CD8-positive, alpha-beta memory T cell (primary cell): ENCODE measurements at regions not wholly inside any gene's neighbourhood (a gene's known extent, or its start where the extent isn't known, plus 50 kb on each side); places are given as distances from the start of the nearest gene placed in this dataset.

Experiments
- CTCF ChIA-PET: fragments of 350-600 bp; sonication (Branson Sonifier 250); formaldehyde crosslinking; loops from one replicate; lab custom pipeline; 2021; ENCODE audit warnings: antibody characterized with exemption; lab: Charles Lee
- POLR2A ChIA-PET: fragments of 350-600 bp; sonication (Branson Sonifier 250); formaldehyde crosslinking; loops from one replicate; lab custom pipeline; 2021; ENCODE audit warnings: antibody characterized with exemption; lab: Charles Lee
- DNase-seq, 5 donors: peaks; one replicate each; pipeline versions ENCODE4 v3.0.0 to v3.0.0-alpha.2; 2020 to 2022; ENCODE audit warnings: mixed read lengths in 1 of 5
- H3K27ac ChIP-seq: one replicate; pipeline ENCODE4 v1.7.0; 2013; ENCODE audit warnings: low read depth, mild to moderate bottlenecking, low read length, moderate library complexity
- H3K27me3 ChIP-seq: 2 replicates; pipeline ENCODE4 v1.7.0; 2013; ENCODE audit warnings: low read length, mild to moderate bottlenecking; ENCODE audit not compliant: insufficient read depth, poor library complexity, severe bottlenecking
- H3K36me3 ChIP-seq: 2 replicates; pipeline ENCODE4 v1.7.0; 2013; ENCODE audit warnings: mild to moderate bottlenecking, low read length, moderate library complexity; ENCODE audit not compliant: insufficient read depth
- H3K4me1 ChIP-seq: 2 replicates; pipeline ENCODE4 v1.7.0; 2013; ENCODE audit warnings: mild to moderate bottlenecking, low read length, moderate library complexity; ENCODE audit not compliant: insufficient read depth
- H3K4me3 ChIP-seq: 2 replicates; pipeline ENCODE4 v1.7.0; 2013; ENCODE audit warnings: mild to moderate bottlenecking, low read length
- H3K9me3 ChIP-seq: 2 replicates; pipeline ENCODE4 v1.7.0; 2013; ENCODE audit warnings: mild to moderate bottlenecking, low read length
- H3K27ac Mint-ChIP-seq, 8 donors: one replicate each; pipeline ENCODE4 v1.8.0; 2020 to 2021; ENCODE audit warnings: mixed read lengths in 8 of 8, mild to moderate bottlenecking in 6 of 8, inconsistent platforms in 3 of 8, moderate library complexity in 3 of 8
- H3K27me3 Mint-ChIP-seq, 2 donors: one replicate each; pipeline ENCODE4 v1.8.0; 2020 to 2021; ENCODE audit warnings: mixed read lengths in 2 of 2, mild to moderate bottlenecking in 1 of 2, moderate library complexity in 1 of 2
- H3K36me3 Mint-ChIP-seq, 3 donors: one replicate each; pipeline ENCODE4 v1.8.0; 2020 to 2021; ENCODE audit warnings: mixed read lengths in 3 of 3, inconsistent platforms in 1 of 3, mild to moderate bottlenecking in 1 of 3
- H3K4me1 Mint-ChIP-seq, 3 donors: one replicate each; pipeline ENCODE4 v1.8.0; 2020 to 2021; ENCODE audit warnings: mixed read lengths in 3 of 3, inconsistent platforms in 1 of 3, mild to moderate bottlenecking in 1 of 3
- H3K4me3 Mint-ChIP-seq, 7 donors: one replicate each; pipeline ENCODE4 v1.8.0; 2020 to 2021; ENCODE audit warnings: mixed read lengths in 7 of 7, mild to moderate bottlenecking in 6 of 7, moderate library complexity in 4 of 7, inconsistent platforms in 2 of 7
- H3K9me3 Mint-ChIP-seq, 5 donors: one replicate each; pipeline ENCODE4 v1.8.0; 2020 to 2022; ENCODE audit warnings: mixed read lengths in 5 of 5, mild to moderate bottlenecking in 3 of 5, moderate library complexity in 2 of 5, inconsistent platforms in 1 of 5

DNA sequence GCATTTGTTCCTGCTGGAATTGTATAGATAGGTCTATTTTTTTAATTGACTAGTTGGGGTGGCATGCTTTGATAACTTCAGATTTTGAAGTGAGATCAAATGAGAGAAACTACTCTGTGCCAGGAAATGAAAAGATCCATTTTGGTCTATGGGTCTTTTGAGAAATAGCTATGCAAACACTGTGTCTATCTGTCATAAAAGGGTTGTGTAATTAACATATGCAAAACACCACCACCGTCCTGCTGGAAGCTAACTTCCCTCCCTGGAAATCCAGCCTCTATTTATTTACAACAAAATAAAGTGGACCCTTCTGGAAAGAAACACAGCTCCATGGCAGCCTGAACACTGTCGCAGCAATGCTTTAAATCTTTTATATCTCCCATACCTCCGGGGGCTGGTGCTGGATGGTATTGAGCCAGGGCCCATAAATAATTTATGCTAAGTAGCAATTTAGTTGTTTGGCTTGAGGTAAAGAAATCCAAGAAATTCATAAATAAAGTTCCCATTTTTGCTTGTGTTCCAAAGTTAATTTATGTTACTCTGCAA is 244.2 kb upstream of the POU3F2 start:
- Histone ChIP-seq H3K27me3 (no peaks in the 10 kb centered on the region), H3K9me3 (no peaks in the 10 kb centered on the region), H3K4me3 (no peak overlapping the region), H3K36me3 (no peaks in the 10 kb centered on the region), H3K27ac (no peak overlapping the region), H3K4me1 (no peaks in the 10 kb centered on the region)
- Mint-ChIP-seq H3K27ac (no peak overlapping the region), H3K36me3 (no peaks in the 10 kb centered on the region), H3K9me3 (peaks cover 0 to 2% (median 0%) of the 10 kb centered on the region in 5 donors), H3K4me3 (no peak overlapping the region), H3K4me1 (no peaks in the 10 kb centered on the region), H3K27me3 (peaks cover 0 to 4% of the 10 kb centered on the region in 2 donors)
- no peak for DNase-seq
- POLR2A ChIA-PET, result no interaction called here
- CTCF ChIA-PET, result no interaction called here

DNA sequence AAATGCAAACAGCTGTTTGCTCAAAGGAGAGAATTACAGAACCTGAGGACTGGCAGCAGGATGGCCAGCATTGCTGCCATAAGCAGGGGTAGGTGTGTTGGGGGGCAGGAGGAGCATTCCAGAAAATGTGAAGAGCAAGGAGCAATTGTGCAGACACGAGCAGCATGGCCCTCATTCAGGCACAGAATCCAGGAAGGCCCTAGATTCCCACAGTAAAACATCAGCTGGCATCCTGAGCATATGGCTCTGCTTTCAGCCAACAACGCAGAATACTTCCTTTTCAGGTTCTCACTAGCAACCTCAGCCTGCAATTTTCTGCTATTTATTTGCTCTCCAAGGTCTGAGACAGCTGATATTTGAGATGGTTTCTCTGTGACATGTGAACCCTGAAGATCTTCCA is 243.4 kb upstream of the POU3F2 start:
- DNase-seq, result no peak
- Histone ChIP-seq H3K4me3 (no peak overlapping the region), H3K27me3 (no peaks in the 10 kb centered on the region), H3K4me1 (no peaks in the 10 kb centered on the region), H3K36me3 (no peaks in the 10 kb centered on the region), H3K27ac (no peak overlapping the region), H3K9me3 (no peaks in the 10 kb centered on the region)
- ChIA-PET POLR2A (no interaction called here), CTCF (no interaction called here)
- Mint-ChIP-seq H3K27ac (no peak overlapping the region), H3K4me1 (no peaks in the 10 kb centered on the region), H3K27me3 (peaks cover 0 to 4% of the 10 kb centered on the region in 2 donors), H3K4me3 (no peak overlapping the region), H3K9me3 (peaks cover 0 to 2% (median 0%) of the 10 kb centered on the region in 5 donors), H3K36me3 (no peaks in the 10 kb centered on the region)

DNA sequence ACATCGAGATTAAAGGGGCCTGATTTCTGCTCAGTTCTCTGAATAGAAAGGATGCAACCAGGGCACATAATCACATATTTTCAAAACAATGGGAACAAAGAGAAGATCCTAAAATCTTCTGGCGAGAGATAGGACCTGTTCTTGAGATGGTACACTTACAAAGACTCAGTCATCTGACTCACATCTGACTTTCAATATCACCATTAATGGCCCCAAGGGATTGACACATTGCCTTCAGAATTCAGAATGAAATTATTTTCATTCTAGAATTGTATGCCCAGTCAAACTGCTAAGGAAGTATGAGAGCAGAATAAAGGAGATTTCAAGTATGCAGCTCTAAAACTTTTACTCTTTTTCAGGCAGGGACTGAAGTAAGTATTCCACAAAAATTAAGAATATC is 240.7 kb upstream of the POU3F2 start:
- CTCF ChIA-PET, result no interaction called here
- H3K4me3 ChIP-seq, result no peak overlapping the region
- no peak overlapping the region for H3K27ac ChIP-seq
- Mint-ChIP-seq H3K27me3 (no peaks in the 10 kb centered on the region), H3K27ac (no peak overlapping the region), H3K4me3 (no peak overlapping the region), H3K36me3 (no peaks in the 10 kb centered on the region), H3K9me3 (peaks cover 0 to 3% (median 0%) of the 10 kb centered on the region in 5 donors), H3K4me1 (no peaks in the 10 kb centered on the region)
- no peaks in the 10 kb centered on the region for H3K27me3 ChIP-seq
- POLR2A ChIA-PET, result no interaction called here
- no peaks in the 10 kb centered on the region for H3K36me3 ChIP-seq
- H3K9me3 ChIP-seq, result no peaks in the 10 kb centered on the region
- no peak for DNase-seq
- H3K4me1 ChIP-seq, result no peaks in the 10 kb centered on the region

DNA sequence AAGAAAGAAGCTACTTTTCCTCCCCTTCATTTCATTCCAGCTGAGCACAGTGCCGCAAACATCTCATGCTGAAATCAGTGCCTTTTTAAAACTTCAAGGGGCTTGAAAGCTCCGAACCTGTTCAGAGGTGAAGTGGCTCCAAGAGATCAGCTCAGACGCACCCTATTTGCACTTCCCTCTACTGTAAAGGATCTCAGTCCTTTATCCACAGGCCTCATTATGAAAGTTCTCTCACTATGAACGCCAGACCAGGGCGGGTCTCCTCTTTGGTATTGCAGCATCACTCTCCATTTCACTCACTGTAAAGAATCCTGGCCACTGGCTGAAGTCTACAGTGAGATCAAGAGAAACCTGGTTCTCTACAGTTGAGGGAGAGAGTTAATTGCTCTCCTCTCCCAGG is 232.7 kb upstream of the POU3F2 start:
- CTCF ChIA-PET, result no interaction called here

DNA sequence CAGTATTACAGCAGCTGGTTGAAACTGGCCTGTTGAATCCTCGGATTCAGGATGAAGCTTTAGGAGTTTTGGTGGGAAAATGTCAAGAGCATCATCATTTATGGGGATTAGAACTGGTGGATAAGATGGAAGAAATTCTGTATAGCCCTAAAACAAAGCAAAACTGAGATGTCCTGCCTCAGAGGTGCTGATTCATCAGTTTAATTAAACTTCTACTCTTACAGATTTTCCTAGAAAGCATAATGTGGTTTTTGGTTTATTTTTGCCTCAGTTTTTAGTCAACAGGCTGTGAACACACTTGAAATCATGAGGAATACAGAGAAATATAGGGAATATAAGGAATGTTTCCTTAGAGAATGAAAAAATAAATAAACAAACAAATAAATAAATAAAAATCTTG is 228.7 kb upstream of the POU3F2 start:
- CTCF ChIA-PET, result no interaction called here
- no peak overlapping the region for H3K27ac Mint-ChIP-seq
- Histone ChIP-seq H3K4me3 (no peak overlapping the region), H3K9me3 (no peaks in the 10 kb centered on the region), H3K4me1 (no peaks in the 10 kb centered on the region), H3K36me3 (no peaks in the 10 kb centered on the region), H3K27ac (no peak overlapping the region), H3K27me3 (no peaks in the 10 kb centered on the region)
- peaks cover 0 to 10% (median 0%) of the 10 kb centered on the region in 5 donors for H3K9me3 Mint-ChIP-seq
- DNase-seq, result no peak
- no peak overlapping the region for H3K4me3 Mint-ChIP-seq
- H3K4me1 Mint-ChIP-seq, result no peaks in the 10 kb centered on the region
- H3K36me3 Mint-ChIP-seq, result no peaks in the 10 kb centered on the region
- POLR2A ChIA-PET, result no interaction called here
- no peaks in the 10 kb centered on the region for H3K27me3 Mint-ChIP-seq

More for the DNA sequence above, 232.7 kb upstream of the POU3F2 start:
- H3K4me1 ChIP-seq, result no peaks in the 10 kb centered on the region
- no peaks in the 10 kb centered on the region for H3K36me3 ChIP-seq
- H3K27ac ChIP-seq, result no peak overlapping the region
- H3K9me3 ChIP-seq, result no peaks in the 10 kb centered on the region
- no peaks in the 10 kb centered on the region for H3K4me1 Mint-ChIP-seq
- no peaks in the 10 kb centered on the region for H3K36me3 Mint-ChIP-seq
- H3K9me3 Mint-ChIP-seq, result peaks cover 0 to 6% (median 0%) of the 10 kb centered on the region in 5 donors
- no peaks in the 10 kb centered on the region for H3K27me3 ChIP-seq
- no peak overlapping the region for H3K27ac Mint-ChIP-seq
- H3K27me3 Mint-ChIP-seq, result no peaks in the 10 kb centered on the region
- no peak overlapping the region for H3K4me3 Mint-ChIP-seq
- H3K4me3 ChIP-seq, result no peak overlapping the region
- DNase-seq, result no peak
- POLR2A ChIA-PET, result no interaction called here

DNA sequence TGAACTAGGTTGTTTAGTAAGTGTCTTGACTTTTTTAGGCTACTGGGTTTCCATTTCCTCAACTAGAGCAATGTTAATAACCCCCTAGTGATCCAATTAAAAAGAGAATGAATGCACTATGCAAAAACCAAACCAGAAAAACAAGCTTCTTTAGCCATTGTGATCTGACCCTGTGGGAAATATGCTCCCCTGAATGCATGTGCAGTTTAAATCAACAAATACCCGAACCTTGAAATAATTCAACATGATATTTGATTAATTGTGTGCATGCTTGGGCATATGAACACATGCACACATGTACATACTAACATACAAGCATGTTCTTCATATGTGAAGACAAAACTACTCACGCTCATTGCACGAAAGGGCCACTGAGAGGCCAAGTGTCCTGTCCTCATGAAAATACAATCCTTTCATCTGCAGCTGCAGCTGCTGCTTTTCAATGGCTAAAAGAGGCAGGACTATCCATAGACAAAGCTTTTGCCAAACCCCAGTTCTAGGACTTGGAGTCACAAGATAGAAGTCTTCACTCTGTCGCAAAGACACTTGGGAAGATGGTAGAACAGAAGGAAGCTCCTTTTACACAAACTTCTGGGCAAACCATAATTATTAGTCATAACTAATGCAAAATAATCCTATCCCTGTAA is 207.1 kb upstream of the POU3F2 start:
- Mint-ChIP-seq H3K9me3 (peaks cover 0 to 4% (median 0%) of the 10 kb centered on the region in 5 donors), H3K27ac (no peak overlapping the region), H3K36me3 (no peaks in the 10 kb centered on the region), H3K27me3 (no peaks in the 10 kb centered on the region), H3K4me1 (no peaks in the 10 kb centered on the region), H3K4me3 (no peak overlapping the region)
- no peak overlapping the region for H3K4me3 ChIP-seq
- H3K9me3 ChIP-seq, result no peaks in the 10 kb centered on the region
- H3K4me1 ChIP-seq, result no peaks in the 10 kb centered on the region
- no peaks in the 10 kb centered on the region for H3K27me3 ChIP-seq
- DNase-seq, result no peak
- POLR2A ChIA-PET, result no interaction called here
- no peaks in the 10 kb centered on the region for H3K36me3 ChIP-seq
- CTCF ChIA-PET, result interaction anchor here (1.4 kb wide), 1 partner anchor 29 kb away, joined by 3 read pairs; no protein-coding TSS in a partner anchor
- no peak overlapping the region for H3K27ac ChIP-seq

DNA sequence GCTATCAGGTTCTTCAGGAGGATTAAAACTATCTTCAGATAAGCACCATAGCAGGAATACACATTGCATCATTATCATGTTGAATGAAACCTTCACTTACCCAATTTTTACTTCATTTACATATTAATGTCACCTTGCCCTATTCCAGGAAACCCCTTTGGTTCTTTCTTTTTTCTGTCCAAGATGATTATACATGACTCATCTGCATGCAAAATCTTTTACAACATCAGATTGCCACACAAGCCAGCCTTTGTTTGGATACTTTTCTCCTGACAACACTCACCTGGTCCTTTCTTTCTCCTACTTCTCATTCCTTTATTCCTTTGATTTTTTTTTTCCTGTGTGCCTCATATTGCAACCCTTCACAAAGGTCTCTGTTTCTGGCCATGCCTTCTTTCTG is 200.5 kb upstream of the POU3F2 start:
- Histone ChIP-seq H3K36me3 (no peaks in the 10 kb centered on the region), H3K4me1 (no peaks in the 10 kb centered on the region), H3K4me3 (no peak overlapping the region), H3K27ac (no peak overlapping the region), H3K27me3 (no peaks in the 10 kb centered on the region), H3K9me3 (no peaks in the 10 kb centered on the region)
- ChIA-PET POLR2A (no interaction called here), CTCF (no interaction called here)
- DNase-seq, result no peak
- no peaks in the 10 kb centered on the region for H3K27me3 Mint-ChIP-seq
- H3K4me1 Mint-ChIP-seq, result no peaks in the 10 kb centered on the region
- H3K4me3 Mint-ChIP-seq, result no peak overlapping the region
- peaks cover 0 to 6% (median 0%) of the 10 kb centered on the region in 5 donors for H3K9me3 Mint-ChIP-seq
- no peaks in the 10 kb centered on the region for H3K36me3 Mint-ChIP-seq
- no peak overlapping the region for H3K27ac Mint-ChIP-seq

DNA sequence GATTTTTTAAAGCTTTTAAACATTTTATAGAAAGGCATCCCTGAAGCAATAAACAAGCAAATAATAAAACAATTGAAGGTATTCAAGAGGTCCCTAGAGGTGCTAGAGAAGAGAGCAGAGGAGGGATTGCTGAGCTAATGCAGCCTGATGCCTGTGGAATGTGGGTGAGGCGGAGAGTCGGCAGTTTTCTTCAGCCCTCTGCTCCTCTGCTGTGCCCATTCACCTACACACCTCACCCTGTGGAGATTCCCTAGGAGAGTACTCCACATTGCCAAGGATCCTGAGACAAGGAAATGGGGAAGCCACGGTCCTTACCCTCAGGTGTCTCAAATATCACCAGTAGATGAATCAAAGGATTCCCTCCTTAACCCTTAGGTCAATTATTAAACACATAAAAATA is 199.8 kb upstream of the POU3F2 start:
- H3K36me3 ChIP-seq, result no peaks in the 10 kb centered on the region
- H3K4me1 ChIP-seq, result no peaks in the 10 kb centered on the region
- H3K27me3 Mint-ChIP-seq, result no peaks in the 10 kb centered on the region
- H3K27ac Mint-ChIP-seq, result no peak overlapping the region
- no peak overlapping the region for H3K27ac ChIP-seq
- no peaks in the 10 kb centered on the region for H3K27me3 ChIP-seq
- peaks cover 0 to 6% (median 0%) of the 10 kb centered on the region in 5 donors for H3K9me3 Mint-ChIP-seq
- no peaks in the 10 kb centered on the region for H3K9me3 ChIP-seq
- no peak for DNase-seq
- ChIA-PET POLR2A (no interaction called here), CTCF (no interaction called here)
- no peak overlapping the region for H3K4me3 Mint-ChIP-seq
- H3K4me1 Mint-ChIP-seq, result no peaks in the 10 kb centered on the region
- no peak overlapping the region for H3K4me3 ChIP-seq
- H3K36me3 Mint-ChIP-seq, result no peaks in the 10 kb centered on the region
